COLO668 (cell line): ENCODE measurements at regions not wholly inside any gene's neighbourhood (a gene's known extent, or its start where the extent isn't known, plus 50 kb on each side); places are given as distances from the start of the nearest gene placed in this dataset.

Experiments
- DNase-seq: peaks from one replicate; lab custom pipeline; 2025; ENCODE audit not compliant: unreplicated experiment; lab: John Stamatoyannopoulos, UW

- DNase-seq: peak; percentile 12
Observed at GRCh38 chr14:84591827-84592445, 938.0 kb upstream of the FLRT2 start.

- no peak for DNase-seq
Observed at GRCh38 chr14:84592770-84593169, 937.2 kb upstream of the FLRT2 start.

GRCh38 chr14:84610086-84610485 is 919.9 kb upstream of the FLRT2 start:
- DNase-seq: no peak

GRCh38 chr14:84622357-84622756 is 907.6 kb upstream of the FLRT2 start:
- DNase-seq: no peak

GRCh38 chr14:84643446-84643845 is 886.5 kb upstream of the FLRT2 start:
- DNase-seq: no peak

- DNase-seq: no peak
Observed at GRCh38 chr14:84646786-84647500, 883.0 kb upstream of the FLRT2 start.

- DNase-seq: no peak
Observed at GRCh38 chr14:84655014-84655413, 874.9 kb upstream of the FLRT2 start.

- DNase-seq: no peak
Observed at GRCh38 chr14:84657911-84658310, 872.0 kb upstream of the FLRT2 start.

- no peak for DNase-seq
Observed at GRCh38 chr14:84670796-84671195, 859.1 kb upstream of the FLRT2 start.

- no peak for DNase-seq
Observed at GRCh38 chr14:84671776-84672175, 858.2 kb upstream of the FLRT2 start.

GRCh38 chr14:84674636-84675035 is 855.3 kb upstream of the FLRT2 start:
- no peak for DNase-seq

GRCh38 chr14:84686550-84686949 is 843.4 kb upstream of the FLRT2 start:
- DNase-seq: no peak

- DNase-seq: no peak
Observed at GRCh38 chr14:84688297-84689025, 841.5 kb upstream of the FLRT2 start.

GRCh38 chr14:84694161-84694560 is 835.8 kb upstream of the FLRT2 start:
- no peak for DNase-seq

GRCh38 chr14:84704601-84705000 is 825.3 kb upstream of the FLRT2 start:
- DNase-seq: no peak

GRCh38 chr14:84707830-84708229 is 822.1 kb upstream of the FLRT2 start:
- no peak for DNase-seq

- no peak for DNase-seq
Observed at GRCh38 chr14:84708865-84709264, 821.1 kb upstream of the FLRT2 start.

GRCh38 chr14:84726471-84726870 is 803.5 kb upstream of the FLRT2 start:
- DNase-seq: no peak

- no peak for DNase-seq
Observed at GRCh38 chr14:84749191-84749955, 780.6 kb upstream of the FLRT2 start.

GRCh38 chr14:84750284-84750683 is 779.7 kb upstream of the FLRT2 start:
- no peak for DNase-seq

- DNase-seq: no peak
Observed at GRCh38 chr14:84750763-84751554, 779.0 kb upstream of the FLRT2 start.
